SK-N-SH (cell line): ENCODE measurements at regions not wholly inside any gene's neighbourhood (a gene's known extent, or its start where the extent isn't known, plus 50 kb on each side); places are given as distances from the start of the nearest gene placed in this dataset.

Source experiments
- CTCF ChIA-PET: fragments of 300-600, 350-600 bp; formaldehyde crosslinking; extraction: SDS; loops from one replicate; lab custom pipeline; 2021; lab: Yijun Ruan, JAX
- POLR2A ChIA-PET: fragments of 350-600 bp; sonication (Branson Sonifier 250); formaldehyde crosslinking; extraction: SDS; loops from one replicate; lab custom pipeline; 2020; ENCODE audit warnings: antibody characterized with exemption, inconsistent platforms; lab: Yijun Ruan, JAX
- DNase-seq: peaks from one replicate; pipeline ENCODE4 v3.0.0; 2012
- H2AFZ ChIP-seq: fragments of 200-600 bp; sonication (generic); 2 replicates; pipeline ENCODE4 v1.8.1; 2016; ENCODE audit warnings: antibody characterized with exemption, mild to moderate bottlenecking, low read depth
- H3F3A ChIP-seq: fragments of 200-600 bp; sonication (generic); replicated peaks from 2 replicates; pipeline ENCODE3; 2016; ENCODE audit warnings: antibody characterized with exemption, mild to moderate bottlenecking; ENCODE audit not compliant: insufficient read depth
- H3K27ac ChIP-seq, 2 experiments: fragments of 200-500 bp in 1 of 2; fragments of 200-600 bp in 1 of 2; sonication (Bioruptor generic) in 1 of 2; sonication (generic), shearing (Covaris generic) in 1 of 2; 2 replicates each; pipeline versions ENCODE4 v1.5.1 to v1.6.1; 2014 to 2016; ENCODE audit warnings: low read depth in 2 of 2, inconsistent platforms in 1 of 2, low read length in 1 of 2, mild to moderate bottlenecking in 1 of 2, mixed read lengths in 1 of 2
- H3K27me3 ChIP-seq: fragments of 200-600 bp; sonication (generic), shearing (Covaris generic); 2 replicates; pipeline ENCODE4 v1.6.1; 2016; ENCODE audit warnings: mixed run types; ENCODE audit not compliant: insufficient read depth
- H3K36me3 ChIP-seq, 2 experiments: fragments of 200-500 bp in 1 of 2; fragments of 200-600 bp in 1 of 2; sonication (Bioruptor generic) in 1 of 2; sonication (generic) in 1 of 2; replicated peaks in 1 of 2; 2 replicates each; pipeline versions ENCODE3 to v1.5.1; 2014 to 2016; ENCODE audit warnings: low read length in 1 of 2, mild to moderate bottlenecking in 1 of 2; ENCODE audit not compliant: insufficient read depth in 2 of 2, control insufficient read depth in 1 of 2
- H3K4me1 ChIP-seq, 2 experiments: fragments of 200-500 bp in 1 of 2; fragments of 200-600 bp in 1 of 2; sonication (Bioruptor generic) in 1 of 2; sonication (generic), shearing (Covaris generic) in 1 of 2; 2 replicates each; pipeline versions ENCODE4 v1.5.1 to v1.6.1; 2014 to 2016; ENCODE audit warnings: low read depth in 1 of 2, low read length in 1 of 2, mixed run types in 1 of 2; ENCODE audit not compliant: insufficient read depth in 2 of 2, control insufficient read depth in 1 of 2
- H3K4me2 ChIP-seq: fragments of 200-600 bp; sonication (generic), shearing (Covaris generic); 2 replicates; pipeline ENCODE4 v1.6.1; 2017; ENCODE audit warnings: mixed run types
- H3K4me3 ChIP-seq, 2 experiments: fragments of 200-500 bp in 1 of 2; fragments of 200-600 bp in 1 of 2; sonication (Bioruptor generic) in 1 of 2; sonication (generic), shearing (Covaris generic) in 1 of 2; 2 replicates each; pipeline versions ENCODE4 v1.5.1 to v1.8.1; 2014 to 2016; ENCODE audit warnings: low read depth in 2 of 2, inconsistent platforms in 1 of 2, low read length in 1 of 2, mild to moderate bottlenecking in 1 of 2, mixed read lengths in 1 of 2, moderate library complexity in 1 of 2
- H3K79me2 ChIP-seq: fragments of 200-600 bp; sonication (generic); 2 replicates; pipeline ENCODE4 v1.8.1; 2017; ENCODE audit warnings: mild to moderate bottlenecking; ENCODE audit not compliant: insufficient read depth
- H3K9ac ChIP-seq: fragments of 200-600 bp; sonication (generic); 2 replicates; pipeline ENCODE4 v1.6.1; 2017; ENCODE audit warnings: mixed run types
- H3K9me2 ChIP-seq: fragments of 200-600 bp; sonication (generic); 2 replicates; pipeline ENCODE4 v1.6.1; 2017; ENCODE audit warnings: mixed run types
- H3K9me3 ChIP-seq: fragments of 200-600 bp; sonication (generic); 2 replicates; pipeline ENCODE4 v1.6.1; 2017; ENCODE audit warnings: mixed run types, mild to moderate bottlenecking, moderate library complexity
- H4K20me1 ChIP-seq: fragments of 200-600 bp; sonication (generic); 2 replicates; pipeline ENCODE4 v1.6.1; 2017; ENCODE audit warnings: mild to moderate bottlenecking, mixed run types; ENCODE audit not compliant: insufficient read depth
- EZH2phosphoT487 ChIP-seq: fragments of 200-600 bp; sonication (generic); IDR thresholded peaks from 2 replicates; pipeline ENCODE4 v1.6.1; 2017; ENCODE audit warnings: low read depth, mixed run types, mild to moderate bottlenecking, antibody characterized with exemption, moderate library complexity, borderline replicate concordance
- FOSL2 ChIP-seq: IDR thresholded peaks from 2 replicates; pipeline ENCODE4 v1.4.0; 2012; ENCODE audit warnings: low read depth, mild to moderate bottlenecking, moderate library complexity, borderline replicate concordance
- GABPA ChIP-seq: IDR thresholded peaks from 2 replicates; pipeline ENCODE4 v1.4.0; 2012; ENCODE audit warnings: low read depth, mild to moderate bottlenecking
- GATA2 ChIP-seq: sonication (generic); formaldehyde crosslinking; IDR thresholded peaks from 2 replicates; pipeline ENCODE4 v1.5.0; 2020; ENCODE audit warnings: mild to moderate bottlenecking, missing genetic modification reagents
- IRF3 ChIP-seq: fragments of 150-350 bp; IDR thresholded peaks from 2 replicates; pipeline ENCODE4 v1.6.1; 2016; ENCODE audit warnings: mild to moderate bottlenecking, low read depth, low read length
- JUND ChIP-seq: IDR thresholded peaks from 2 replicates; pipeline ENCODE4 v1.4.0; 2012
- NRF1 ChIP-seq: IDR thresholded peaks from 2 replicates; pipeline ENCODE4 v1.6.1; 2012; ENCODE audit warnings: low read depth, mild to moderate bottlenecking, low read length
- PBX3 ChIP-seq: IDR thresholded peaks from 2 replicates; pipeline ENCODE4; 2012
- POLR2AphosphoS5 ChIP-seq: IDR thresholded peaks from 2 replicates; pipeline ENCODE4 v1.6.1; 2012; ENCODE audit warnings: low read depth, low read length
- RAD21 ChIP-seq: IDR thresholded peaks from 2 replicates; pipeline ENCODE4 v1.6.1; 2012; ENCODE audit warnings: mild to moderate bottlenecking, low read length
- RXRA ChIP-seq: IDR thresholded peaks from 2 replicates; pipeline ENCODE4 v1.4.0; 2012; ENCODE audit warnings: low read depth, mild to moderate bottlenecking, borderline replicate concordance
- TCF12 ChIP-seq: IDR thresholded peaks from 2 replicates; pipeline ENCODE4 v1.4.0; 2012
- TEAD4 ChIP-seq: IDR thresholded peaks from 2 replicates; pipeline ENCODE4 v1.4.0; 2012; ENCODE audit warnings: mild to moderate bottlenecking, borderline replicate concordance; ENCODE audit not compliant: insufficient read depth
- YY1 ChIP-seq: IDR thresholded peaks from 2 replicates; pipeline ENCODE4 v1.4.0; 2012; ENCODE audit warnings: low read depth, mild to moderate bottlenecking
- ZBTB33 ChIP-seq: IDR thresholded peaks from 2 replicates; pipeline ENCODE4 v1.4.0; 2012; ENCODE audit warnings: low read depth, borderline replicate concordance
- WGBS: methylation state at CpG from one replicate; pipeline ENCODE4 v1.1.6; 2017; ENCODE audit warnings: low lambda C conversion rate; 5-methylcytosine and 5-hydroxymethylcytosine counted together
- TF ChIP-seq, protein P1 (sequence below): IDR thresholded peaks from 2 replicates; pipeline ENCODE4 v1.4.0; 2012; ENCODE audit warnings: low read depth

DNA sequence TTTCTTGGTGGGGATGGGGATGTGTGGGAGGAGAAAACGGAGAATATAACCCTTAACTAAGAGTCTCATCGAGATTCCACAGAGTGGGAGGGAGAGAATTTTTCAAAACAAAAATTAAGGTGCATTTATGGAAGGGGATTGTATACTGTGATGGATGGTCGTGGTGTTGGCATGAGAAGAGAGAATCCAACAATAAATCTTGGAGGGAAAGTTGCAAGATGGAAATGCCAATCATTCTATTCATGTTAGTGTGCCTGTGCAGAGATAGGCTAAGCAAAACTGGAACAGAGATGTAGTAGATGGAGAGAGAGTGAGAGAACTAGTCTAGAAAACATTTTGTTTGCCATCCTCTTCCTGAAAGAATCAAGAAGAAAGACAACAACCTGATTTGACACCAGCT is 613.1 kb downstream of the EBF1 start (continued):
- TF ChIP-seq IRF3 (no peak), TEAD4 (no peak), RXRA (no peak), JUND (no peak), FOSL2 (no peak), YY1 (no peak)
- TF ChIP-seq, protein P1, sequence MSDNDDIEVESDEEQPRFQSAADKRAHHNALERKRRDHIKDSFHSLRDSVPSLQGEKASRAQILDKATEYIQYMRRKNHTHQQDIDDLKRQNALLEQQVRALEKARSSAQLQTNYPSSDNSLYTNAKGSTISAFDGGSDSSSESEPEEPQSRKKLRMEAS, result no peak
- TF ChIP-seq, all 33 proteins: peak for 0

DNA sequence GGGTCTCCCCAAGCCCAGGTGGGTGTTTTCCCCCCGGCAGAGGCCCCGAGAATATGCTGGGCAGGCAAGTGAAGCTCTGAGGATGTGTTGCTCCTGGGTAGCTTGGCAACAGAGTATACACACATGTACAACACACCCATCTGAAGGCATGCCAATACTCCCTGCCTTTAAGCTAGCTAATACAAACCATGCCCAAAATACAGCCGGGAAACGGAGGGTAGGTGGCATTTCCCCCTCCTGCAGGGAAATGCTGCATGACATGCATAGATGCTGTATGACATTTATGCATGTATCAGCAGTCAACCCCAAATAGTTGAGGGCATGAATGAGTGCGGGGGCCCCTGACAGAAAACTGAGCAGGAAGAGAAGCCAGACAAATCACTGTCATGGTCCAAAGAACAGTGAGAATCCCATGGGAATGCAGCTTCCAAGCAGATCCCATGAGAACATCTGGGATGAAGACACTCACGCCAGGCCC is 614.1 kb downstream of the EBF1 start:
- Histone ChIP-seq H3K4me2 (no peak overlapping the region), H3K27ac (no peak overlapping the region), H3K9ac (no peak overlapping the region), H3K9me2 (no peaks in the 10 kb centered on the region), H3K27me3 (no peaks in the 10 kb centered on the region; the same call in 1 of the 2 replicates), H3K4me1 (peaks cover 0 to 14% of the 10 kb centered on the region in 2 experiments; a peak in 2 of 4 replicates), H2AFZ (no peak overlapping the region), H4K20me1 (no peaks in the 10 kb centered on the region), H3K36me3 (no peaks in the 10 kb centered on the region), H3K79me2 (no peaks in the 10 kb centered on the region), H3K4me3 (no peak overlapping the region), H3F3A (no peaks in the 10 kb centered on the region), H3K9me3 (no peaks in the 10 kb centered on the region)
- TF ChIP-seq IRF3 (no peak), POLR2AphosphoS5 (no peak), TCF12 (no peak), PBX3 (no peak), RAD21 (no peak), RXRA (no peak)
- CTCF ChIA-PET, result no interaction called here
- DNase-seq, result no peak
- POLR2A ChIA-PET, result no interaction called here
- WGBS, result 58% methylated on average over 4 of the region's 6 CpGs

DNA sequence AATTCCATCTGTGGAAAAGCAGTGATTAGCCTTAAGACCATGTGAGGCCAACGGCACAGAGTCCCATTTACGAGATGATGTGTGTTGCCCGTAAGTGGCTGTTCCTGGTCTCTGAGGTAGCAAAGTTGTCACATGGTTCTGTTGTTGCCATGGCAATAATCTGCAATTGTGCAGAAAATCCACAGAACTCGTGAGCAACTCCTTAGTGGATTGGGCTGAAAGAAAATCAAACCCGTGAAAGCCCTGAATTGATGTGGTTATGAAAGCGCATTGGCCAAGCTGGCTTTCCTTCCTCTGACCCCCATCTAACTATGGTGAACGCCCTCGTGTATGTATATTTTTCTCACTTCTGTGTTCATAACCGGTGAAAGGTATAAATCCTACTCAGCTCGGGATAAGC is 614.7 kb downstream of the EBF1 start:
- Histone ChIP-seq H3K4me3 (no peak overlapping the region), H3K27ac (peak overlapping the region in 1 of 2 experiments; percentile 82; a peak in 1 of 4 replicates), H3F3A (no peaks in the 10 kb centered on the region), H3K4me1 (peaks cover 0 to 14% of the 10 kb centered on the region in 2 experiments; a peak in 2 of 4 replicates), H3K9ac (no peak overlapping the region), H4K20me1 (no peaks in the 10 kb centered on the region), H3K9me3 (no peaks in the 10 kb centered on the region), H3K79me2 (no peaks in the 10 kb centered on the region), H2AFZ (no peak overlapping the region), H3K27me3 (no peaks in the 10 kb centered on the region; the same call in 1 of the 2 replicates)
- ChIA-PET CTCF (no interaction called here), POLR2A (no interaction called here)
- 52% methylated on average over 10 of the region's 10 CpGs for WGBS
- TF ChIP-seq EZH2phosphoT487 (no peak), GABPA (no peak), GATA2 (0 out of 2 replicates have a peak, but pooled peaks have one; percentile 33), ZBTB33 (no peak), NRF1 (no peak)
- TF ChIP-seq, all 33 proteins: peak for 1
- no peak for DNase-seq
- Histone ChIP-seq H3K36me3 (no peaks in the 10 kb centered on the region), H3K9me2 (no peaks in the 10 kb centered on the region), H3K4me2 (no peak overlapping the region)
